Inflammatory macrophage (primary cell): ENCODE measurements at regions not wholly inside any gene's neighbourhood (a gene's known extent, or its start where the extent isn't known, plus 50 kb on each side); places are given as distances from the start of the nearest gene placed in this dataset.
"Not testable (repeated sequence)": the region's sequence is repeated elsewhere in the genome, so short reads cannot be mapped to it uniquely, and the experiment has no call there.

Experiments
- DNase-seq, 2 donors: peaks; one replicate each; pipeline ENCODE4 v3.0.0-alpha.2; 2020 to 2022

DNA sequence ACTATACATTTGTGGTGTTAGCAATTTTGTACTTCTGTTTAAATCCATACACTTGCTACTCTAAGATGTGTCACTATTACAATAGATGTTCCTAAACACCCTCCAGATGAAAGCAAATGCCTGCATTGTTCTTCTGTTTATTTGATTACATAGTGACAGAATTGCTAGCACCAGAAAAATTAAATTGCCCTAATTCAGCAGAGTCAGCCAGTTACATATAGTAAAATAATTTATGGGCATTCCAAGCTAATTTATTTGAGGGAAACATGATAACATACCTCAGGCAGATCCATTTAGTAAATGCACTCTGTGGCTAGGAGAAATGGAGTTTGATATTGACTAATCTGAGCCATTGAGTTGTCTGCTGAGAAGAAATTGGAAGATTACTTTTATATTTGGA is 347.1 kb upstream of the FSIP2 start:
- no peak for DNase-seq

DNA sequence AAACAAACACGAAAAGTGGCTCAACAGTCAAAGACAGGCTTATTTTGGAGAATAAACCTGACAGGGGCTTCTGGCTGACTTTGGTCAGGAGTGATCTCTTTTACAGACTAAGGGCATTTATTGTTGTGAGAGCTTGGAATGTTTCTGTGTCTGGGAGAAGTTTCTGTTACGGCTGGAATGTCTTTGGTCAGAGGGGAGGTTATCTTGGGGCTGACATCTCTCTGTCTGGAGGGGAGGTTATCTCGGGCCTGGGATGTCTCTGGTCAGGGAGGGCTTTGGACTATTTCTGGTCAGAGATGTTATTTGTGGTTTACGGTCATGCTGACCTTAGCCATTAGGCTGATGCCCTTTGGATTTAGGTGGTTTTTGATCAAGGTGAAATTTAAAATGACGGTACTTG is 345.5 kb upstream of the FSIP2 start:
- no peak for DNase-seq

DNA sequence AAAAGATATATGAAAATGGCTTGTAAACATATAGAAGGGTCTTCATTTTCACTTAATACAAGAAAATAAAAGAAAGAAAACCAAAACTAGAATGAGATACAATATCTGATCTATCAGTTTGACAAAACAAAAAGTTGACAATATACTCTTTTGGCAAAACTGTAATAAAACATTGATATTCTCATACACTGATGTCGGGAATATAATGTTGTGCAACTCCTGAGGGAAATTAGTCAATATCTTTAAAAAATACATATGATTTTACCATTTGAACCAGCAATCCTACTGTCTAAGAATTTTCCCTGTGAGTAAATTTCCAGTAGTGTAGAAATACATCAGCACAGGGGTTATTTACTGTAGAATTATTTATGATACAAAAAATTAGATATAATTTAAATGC is 336.1 kb upstream of the FSIP2 start:
- no peak for DNase-seq

DNA sequence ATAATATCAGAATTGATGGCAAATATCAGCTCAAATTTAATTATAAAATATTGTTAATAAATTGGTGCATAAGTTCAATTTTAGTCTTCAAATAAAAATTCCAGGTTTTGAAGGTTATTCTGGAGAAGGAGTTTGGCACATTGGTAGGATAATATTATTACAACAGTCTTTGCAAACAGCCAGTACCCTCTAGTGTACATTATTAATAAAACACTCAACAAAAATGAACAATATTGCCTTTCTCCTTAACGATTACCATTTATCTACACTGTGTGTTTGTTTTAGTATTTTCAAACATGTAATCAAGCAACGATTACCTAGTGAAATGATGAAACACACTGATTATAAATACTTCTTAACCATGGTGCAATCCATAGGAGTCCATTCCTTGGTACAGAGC is 334.0 kb upstream of the FSIP2 start:
- no peak for DNase-seq

DNA sequence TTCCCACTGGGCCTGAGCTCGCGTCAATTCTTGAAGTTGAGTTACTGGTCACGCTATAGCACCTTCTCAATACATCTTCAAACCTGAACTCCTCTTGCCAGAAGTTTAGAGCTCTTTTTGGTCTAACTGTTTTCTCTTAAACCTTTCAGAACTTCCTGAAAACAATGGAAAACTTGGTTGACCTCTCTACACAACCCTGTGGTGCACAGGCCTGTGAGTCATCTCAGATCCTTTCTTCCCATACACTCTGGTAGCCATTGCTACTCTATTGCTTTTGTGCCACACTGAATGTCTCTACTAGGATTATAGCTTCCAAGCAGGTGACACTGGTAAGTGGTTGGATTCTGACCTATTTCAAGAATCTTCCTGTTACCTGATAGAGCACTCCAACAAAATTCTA is 321.5 kb upstream of the FSIP2 start:
- no peak for DNase-seq

DNA sequence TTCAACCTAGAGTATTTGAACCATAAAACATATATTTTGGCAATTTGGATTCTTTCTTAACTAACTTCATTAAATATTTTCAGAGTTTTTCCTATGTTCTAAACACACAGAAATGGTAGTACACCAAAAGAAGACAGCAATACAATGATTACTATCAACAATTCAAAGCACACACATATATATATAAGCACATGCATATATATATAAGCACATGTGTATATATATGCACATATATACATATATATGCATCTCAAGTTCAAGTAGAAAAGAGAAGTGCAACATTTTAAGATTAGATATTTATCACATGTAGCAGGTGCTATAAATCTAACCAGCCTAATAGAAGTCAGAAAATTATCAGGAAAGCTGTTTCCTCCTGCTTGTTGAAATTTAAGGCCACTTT is 320.9 kb upstream of the FSIP2 start:
- no peak for DNase-seq

DNA sequence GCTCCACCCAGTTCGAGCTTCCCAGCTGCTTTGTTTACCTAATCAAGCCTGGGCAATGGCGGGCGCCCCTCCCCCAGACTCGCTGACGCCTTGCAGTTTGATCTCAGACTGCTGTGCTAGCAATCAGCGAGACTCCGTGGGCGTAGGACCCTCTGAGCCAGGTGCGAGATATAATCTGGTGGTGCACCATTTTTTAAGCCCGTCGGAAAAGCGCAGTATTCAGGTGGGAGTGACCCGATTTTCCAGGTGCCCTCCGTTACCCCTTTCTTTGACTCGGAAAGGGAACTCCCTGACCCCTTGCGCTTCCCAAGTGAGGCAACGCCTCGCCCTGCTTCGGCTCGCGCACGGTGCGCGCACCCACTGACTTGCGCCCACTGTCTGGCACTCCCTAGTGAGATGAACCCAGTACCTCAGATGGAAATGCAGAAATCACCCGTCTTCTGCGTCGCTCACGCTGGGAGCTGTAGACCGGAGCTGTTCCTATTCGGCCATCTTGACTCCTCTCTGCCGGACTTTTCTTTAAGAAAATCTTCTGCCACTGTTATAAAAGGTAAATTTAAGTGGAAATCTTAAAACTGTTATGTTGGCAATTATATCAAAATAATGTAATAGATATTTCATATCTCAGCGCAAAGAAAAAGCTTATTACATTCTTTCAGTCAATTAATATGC is 313.5 kb upstream of the FSIP2 start:
- not testable (repeated sequence) for DNase-seq

DNA sequence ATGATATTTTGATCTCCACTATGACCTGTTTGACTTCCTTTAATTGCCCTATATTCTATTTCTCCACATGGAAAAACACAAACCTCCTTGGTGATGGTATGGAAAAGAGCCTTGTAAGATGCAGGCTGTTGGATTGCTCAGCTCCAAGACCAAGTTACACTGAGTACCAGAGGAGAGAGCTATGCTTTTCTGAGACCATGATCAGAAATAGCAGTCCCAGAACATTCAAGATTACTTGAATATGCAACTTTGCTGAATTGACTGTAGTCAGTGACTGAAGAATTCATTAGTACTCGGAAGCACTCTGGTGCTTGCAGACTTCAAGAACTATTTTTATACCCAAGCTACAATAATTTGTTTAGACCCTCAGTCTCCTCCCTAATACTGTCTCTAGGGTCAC is 310.6 kb upstream of the FSIP2 start:
- DNase-seq, result no peak

DNA sequence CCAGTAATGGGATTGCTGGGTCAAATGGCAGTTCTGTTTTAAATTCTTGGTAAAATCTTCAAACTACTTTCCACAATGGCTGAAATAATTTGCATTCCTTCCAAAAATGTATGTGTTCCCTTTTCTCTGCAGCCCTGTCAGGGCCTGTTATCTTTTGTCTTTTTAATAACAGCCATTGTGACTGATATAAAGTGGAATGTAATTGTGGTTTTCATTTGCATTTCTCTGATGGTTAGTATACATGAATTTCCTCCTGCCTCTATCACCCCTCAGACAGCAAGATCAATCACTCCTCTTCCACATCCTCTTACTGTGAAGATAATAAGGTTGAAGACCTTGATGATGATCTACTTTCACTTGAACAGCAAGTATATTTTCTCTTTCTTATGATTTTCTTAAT is 304.8 kb upstream of the FSIP2 start:
- no peak for DNase-seq

DNA sequence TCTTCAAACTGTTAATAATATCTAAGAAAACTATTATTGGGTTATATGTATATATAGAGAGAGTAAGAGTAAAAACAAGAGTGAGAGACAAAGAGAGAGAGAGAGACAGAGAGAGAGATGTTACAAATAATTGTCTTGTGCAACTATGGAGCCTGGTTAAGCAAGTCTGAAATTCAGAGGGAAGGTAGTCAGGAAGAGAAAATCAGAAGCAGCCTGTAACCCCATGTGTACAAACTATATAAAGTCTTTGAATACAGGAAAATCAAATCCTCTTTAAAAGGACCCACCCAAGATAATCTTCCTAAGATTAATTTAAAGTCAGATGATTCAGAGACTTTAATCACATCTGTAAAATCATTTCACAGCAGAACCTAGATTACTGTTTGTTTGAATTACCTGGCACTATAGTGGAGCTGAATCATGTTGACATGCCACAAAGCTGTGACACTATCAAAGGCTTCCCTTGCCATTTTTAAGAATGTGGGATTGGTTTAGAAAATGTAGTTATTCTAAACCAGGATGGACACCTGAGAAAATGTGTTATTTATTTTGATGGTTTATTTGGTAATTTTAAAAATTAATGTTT is 301.7 kb upstream of the FSIP2 start:
- no peak for DNase-seq

DNA sequence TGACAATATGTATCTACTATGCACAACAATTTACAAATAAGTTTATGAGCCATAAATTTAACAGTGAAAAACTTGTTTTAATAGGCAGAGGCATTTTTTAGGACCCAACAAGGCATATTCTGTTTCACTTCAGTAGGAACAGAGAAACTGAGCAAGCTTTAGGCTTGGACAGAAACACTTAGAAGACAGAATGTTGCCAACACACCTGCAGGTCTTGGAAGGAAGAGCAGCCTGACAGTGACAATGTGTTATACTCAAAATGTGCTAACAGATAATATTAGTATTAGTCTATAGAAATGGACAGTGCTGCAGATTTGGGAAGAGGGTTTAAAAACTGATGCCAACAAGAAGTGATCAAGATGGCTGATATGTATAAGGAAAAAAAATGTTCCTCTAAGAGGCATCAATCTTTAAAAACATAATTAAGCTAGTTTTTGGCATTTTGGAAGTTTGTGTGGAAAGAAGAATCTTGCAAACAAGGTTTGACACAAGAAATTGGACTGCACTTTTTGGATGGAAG is 297.1 kb upstream of the FSIP2 start:
- DNase-seq, result no peak

DNA sequence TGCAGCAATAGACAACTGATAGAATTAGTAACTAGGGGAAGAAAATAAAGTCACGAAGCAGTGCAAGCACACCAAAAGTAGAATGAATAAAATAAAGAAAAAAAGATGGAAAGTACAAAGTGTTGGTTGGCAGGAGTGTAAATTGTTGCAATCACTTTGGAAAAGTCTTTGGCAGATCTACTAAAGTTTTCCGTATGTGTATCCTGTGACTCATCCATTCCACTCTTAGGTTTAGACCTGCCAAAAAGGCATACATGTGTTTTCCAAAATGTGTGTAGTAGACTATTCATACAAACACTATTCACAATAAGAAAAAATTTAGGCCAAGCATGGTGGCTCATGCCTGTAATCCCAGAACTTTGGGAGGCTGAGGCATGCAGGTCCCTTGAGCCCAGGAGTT is 282.1 kb upstream of the FSIP2 start:
- no peak for DNase-seq

DNA sequence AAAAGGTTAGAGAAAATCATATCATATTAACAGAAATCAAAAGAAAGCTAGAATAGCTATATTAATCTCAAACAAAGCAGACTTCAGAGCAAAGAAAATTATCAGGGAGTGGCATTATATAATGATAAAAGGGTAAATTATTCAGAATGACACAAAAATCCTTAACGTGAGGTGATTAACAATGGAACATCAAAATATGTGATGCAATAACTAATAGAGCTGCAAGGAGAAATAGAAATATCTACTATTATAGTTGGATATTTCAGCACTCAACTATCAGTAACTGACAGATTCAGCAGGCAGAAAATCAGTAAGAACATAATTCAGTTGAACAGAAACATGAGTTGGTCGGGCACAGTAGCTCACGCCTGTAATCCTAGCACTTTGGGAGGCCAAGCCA is 275.1 kb upstream of the FSIP2 start:
- no peak for DNase-seq

DNA sequence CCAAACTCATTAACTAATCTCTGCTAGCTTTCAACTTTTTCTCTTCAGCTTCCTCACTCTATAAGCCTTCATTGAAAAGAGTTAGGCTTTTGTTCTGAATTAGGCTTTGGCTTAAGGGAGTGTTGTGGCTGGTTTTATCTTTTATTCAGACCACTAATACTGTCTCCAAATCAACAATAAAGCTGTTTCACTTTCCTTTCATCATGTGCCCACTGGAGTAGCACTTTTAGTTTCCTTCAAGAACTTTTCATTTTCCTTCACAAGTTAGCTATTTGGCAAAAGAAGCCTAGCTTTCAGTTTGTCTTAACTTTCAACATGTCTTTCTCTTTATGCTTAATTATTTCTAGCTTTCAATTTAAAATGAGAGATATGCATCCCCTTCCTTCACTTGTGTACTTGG is 271.7 kb upstream of the FSIP2 start:
- no peak for DNase-seq

DNA sequence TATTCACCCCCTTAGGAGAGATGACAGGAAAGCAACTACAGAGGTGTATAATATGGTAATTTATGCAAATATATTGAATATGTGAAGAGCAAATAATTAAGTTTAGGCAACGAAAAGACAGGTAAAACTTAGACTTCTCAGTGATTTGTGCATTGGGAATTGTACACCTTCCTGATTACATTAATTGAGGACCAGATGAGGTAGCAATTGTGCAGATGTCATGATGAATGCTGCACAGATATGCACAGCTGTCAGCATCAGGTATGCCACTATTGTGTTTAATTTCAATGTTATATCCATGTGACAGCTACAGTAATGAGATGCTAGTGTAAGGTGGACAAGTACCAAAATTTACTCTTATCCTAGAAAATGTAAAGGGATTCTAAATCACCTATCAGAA is 267.2 kb upstream of the FSIP2 start:
- no peak for DNase-seq

DNA sequence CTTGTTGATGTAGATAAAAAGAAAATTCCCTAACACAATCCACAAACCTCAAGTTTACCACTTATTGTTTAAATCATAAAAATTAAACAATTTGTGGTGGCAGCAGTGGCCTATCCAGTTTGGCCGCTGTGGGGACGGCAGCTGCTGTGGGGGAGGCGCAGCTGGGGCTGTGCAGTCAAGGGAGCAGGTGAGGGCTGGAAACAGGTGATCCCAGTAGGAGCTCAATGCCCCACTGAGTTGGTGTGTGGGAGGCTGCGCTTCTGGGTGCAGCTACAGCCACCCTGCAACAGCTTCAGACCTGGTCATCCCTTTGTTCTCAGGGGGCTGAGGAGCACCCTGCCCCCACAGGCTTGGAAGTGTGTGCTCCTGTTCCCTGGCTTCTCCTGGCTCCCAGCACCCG is 266.0 kb upstream of the FSIP2 start:
- no peak for DNase-seq

DNA sequence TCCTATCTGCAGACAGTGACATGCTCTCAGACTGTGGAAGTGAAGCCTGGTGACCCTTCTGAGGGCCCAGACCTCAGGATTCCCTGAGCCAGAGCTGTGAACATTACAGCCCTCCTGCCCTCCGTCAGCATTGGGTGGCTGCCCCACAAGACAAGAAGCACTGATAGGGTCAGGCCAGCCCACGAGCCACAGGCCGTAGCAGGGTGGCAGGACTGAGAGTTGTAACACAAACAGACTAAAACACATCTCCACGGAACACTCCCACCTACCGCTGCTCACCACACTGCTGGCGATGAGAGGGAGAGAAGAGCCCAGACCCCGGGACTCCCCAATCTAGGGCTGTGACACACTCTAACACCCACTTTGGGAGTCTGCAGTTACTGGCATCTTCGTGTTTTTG is 264.8 kb upstream of the FSIP2 start:
- no peak for DNase-seq

DNA sequence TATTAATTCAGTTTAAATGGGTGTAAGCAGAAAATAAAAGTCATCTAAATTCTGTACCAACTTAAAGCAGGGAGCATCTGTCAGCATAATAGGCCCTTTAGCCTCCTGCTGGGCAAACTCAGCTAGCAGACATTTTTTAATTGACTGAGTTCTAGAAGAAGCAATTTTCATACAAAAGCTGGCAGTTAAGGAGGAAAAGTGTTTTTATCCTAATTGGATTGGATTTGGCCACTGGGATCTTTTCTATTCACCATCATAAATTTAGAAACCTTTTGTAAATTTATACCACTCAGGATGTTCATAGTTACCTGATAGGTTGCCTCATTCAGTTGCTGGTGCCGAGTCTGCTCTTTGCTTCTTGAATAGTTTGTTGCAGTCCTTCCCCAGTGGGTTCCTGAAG is 262.7 kb upstream of the FSIP2 start:
- DNase-seq, result no peak

DNA sequence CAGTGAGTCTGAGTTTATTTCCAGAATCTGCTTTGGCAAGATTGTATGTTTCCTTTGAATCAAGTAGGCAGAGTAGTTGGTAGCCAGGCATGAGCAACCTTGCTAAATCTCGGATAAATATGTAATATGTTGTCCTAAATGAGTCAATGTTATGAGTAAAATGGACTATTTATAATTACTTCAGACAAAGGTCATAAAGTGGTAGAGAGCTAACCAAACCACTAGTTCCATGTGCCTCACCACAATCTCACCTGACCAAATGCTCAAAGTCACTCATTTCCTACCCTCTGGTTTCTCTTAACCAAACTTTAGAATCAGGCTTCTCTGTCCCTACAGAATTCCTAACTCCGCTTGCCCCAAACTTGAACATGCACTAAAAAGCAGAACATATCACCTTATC is 261.2 kb upstream of the FSIP2 start:
- DNase-seq, result no peak

DNA sequence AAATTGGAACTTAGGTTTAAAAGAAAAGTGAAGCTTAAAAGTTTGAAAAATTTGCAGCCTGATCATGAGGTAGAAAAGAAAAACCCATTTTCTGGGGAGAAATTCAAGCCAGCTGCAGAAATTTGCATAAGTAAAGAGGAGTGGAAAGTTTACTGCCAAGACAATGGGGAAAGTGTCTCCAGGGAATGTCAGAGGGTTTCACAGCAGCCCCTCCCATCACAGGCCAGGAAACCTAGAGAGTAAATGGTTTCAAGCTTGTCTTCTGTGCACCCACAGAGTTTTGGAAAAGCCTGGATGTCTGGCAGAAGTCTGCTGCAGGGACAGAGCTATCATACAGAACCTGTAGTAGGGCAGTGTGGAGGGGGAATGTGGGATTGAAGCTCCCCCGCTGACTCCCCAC is 254.0 kb upstream of the FSIP2 start:
- no peak for DNase-seq

DNA sequence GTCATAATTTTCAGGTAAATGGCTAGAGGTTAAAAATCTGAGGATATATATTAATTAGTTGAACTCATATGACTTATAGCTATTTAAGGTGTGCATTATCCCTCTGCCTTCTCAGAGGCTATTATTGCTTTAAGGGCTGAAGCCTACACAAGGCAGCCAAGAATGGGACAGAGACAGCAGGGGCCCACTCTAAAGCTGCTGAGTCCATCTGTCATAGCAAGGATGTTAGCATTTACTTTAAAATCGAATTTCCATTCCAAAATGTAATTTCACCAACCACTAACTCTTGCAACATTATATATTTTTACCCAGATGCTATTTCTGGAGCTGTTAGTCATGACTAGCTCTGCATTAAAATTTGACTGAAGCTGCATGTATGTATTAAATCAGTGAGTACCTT is 236.3 kb upstream of the FSIP2 start:
- DNase-seq, result no peak

DNA sequence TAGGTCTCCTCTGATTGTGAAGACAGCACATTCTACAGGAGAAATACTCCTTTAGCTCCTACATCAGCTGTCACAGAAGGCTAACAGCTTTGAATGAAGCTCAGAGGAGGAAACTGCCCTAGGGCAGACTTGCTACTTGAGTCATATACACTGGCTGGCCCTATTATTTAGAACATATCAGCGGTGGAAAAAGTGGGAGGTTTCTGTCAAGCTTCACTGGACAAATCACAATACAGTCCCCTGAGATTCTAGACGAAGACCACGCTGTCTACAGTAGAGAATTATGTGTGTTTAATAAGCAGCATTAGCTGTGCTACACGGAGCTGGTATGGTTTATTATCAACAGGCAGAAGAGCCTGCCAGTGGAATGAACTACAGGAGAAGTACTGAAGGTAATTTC is 230.9 kb upstream of the FSIP2 start:
- no peak for DNase-seq

DNA sequence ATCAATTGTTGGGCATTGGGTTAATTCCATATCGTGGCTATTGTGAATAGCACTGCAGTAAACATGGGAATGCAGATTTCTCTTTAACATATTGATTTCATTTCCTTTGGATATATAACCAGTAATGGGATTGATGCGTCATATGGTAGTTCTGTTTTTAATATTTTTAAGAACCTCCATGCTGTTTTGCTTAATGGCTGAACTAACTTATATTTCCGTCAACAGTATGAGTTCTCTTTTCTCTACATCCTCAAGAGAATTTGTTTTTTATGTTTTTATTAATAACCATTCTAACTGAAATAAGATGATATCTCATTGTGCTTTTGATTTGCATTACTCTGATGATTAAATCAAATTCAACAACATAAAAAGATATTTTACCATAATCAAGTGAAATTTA is 228.5 kb upstream of the FSIP2 start:
- no peak for DNase-seq

DNA sequence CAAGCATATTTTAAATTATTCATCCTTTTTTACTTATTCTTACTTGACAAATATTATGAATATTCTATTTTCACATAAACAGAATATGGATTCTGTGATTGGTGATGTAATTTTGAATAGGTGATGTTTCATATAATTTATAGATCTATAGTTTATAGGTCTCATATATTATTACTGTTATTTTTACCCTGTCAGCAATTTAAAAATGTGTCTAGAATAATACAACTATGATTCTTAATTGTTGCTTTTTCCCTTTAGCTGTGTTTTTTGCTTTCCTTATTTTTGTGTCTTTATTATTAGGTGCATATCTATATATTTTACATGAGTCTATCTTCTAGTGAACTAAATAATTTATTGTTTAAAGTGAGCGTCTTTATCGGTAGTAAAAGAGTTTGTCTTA is 226.7 kb upstream of the FSIP2 start:
- no peak for DNase-seq

DNA sequence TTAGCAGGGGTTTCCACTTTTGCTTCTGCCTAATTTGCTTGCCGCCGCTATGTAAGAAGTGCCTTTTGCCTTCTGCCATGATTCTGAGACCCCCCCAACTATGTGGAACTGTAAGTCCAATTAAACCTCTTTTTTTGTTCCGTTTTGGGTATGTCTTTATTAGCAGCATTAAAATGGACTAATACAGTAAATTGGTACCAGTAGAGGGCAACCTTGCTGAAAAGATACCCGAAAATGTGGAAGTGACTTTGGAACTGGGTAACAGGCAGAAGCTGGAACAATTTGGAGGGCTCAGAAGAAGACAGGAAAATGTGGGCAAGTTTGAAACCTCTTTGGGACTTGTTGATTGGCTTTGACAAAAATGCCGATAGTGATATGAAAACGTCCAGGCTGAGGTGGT is 216.1 kb upstream of the FSIP2 start:
- DNase-seq, result no peak
